SK-N-SH treated with all-trans-retinoic acid at 6 μM for 48 hours (cell line): ENCODE measurements at regions not wholly inside any gene's neighbourhood (a gene's known extent, or its start where the extent isn't known, plus 50 kb on each side); places are given as distances from the start of the nearest gene placed in this dataset.
"Not testable (repeated sequence)": the region's sequence is repeated elsewhere in the genome, so short reads cannot be mapped to it uniquely, and the experiment has no call there.

Source experiments
- ESRRG ChIP-seq: fragments of 250-450 bp; sonication (Bioruptor Pico); IDR thresholded peaks from 2 replicates; pipeline ENCODE4 v1.6.1; 2021; ENCODE audit warnings: mild to moderate bottlenecking
- PPARA ChIP-seq: fragments of 250-450 bp; sonication (Bioruptor Pico); IDR thresholded peaks from 2 replicates; pipeline ENCODE4 v1.5.0; 2020; ENCODE audit warnings: mild to moderate bottlenecking, borderline replicate concordance
- RARB ChIP-seq: fragments of 250-450 bp; sonication (Bioruptor Pico); IDR thresholded peaks from 2 replicates; pipeline ENCODE4 v1.8.0; 2021; ENCODE audit warnings: mild to moderate bottlenecking, moderate library complexity
- ZFP30 ChIP-seq: fragments of 450-650 bp; formaldehyde crosslinking; IDR thresholded peaks from 2 replicates; pipeline ENCODE4 v1.5.0; 2022; ENCODE audit warnings: mild to moderate bottlenecking, moderate library complexity
- ZNF8 ChIP-seq: fragments of 450-650 bp; formaldehyde crosslinking; IDR thresholded peaks from 2 replicates; pipeline ENCODE4 v1.5.0; 2020; ENCODE audit warnings: mild to moderate bottlenecking, moderate library complexity
- TF ChIP-seq, protein P1 (sequence below): fragments of 250-450 bp; sonication (Bioruptor Pico); IDR thresholded peaks from 2 replicates; pipeline ENCODE4 v1.5.0; 2020; ENCODE audit warnings: mild to moderate bottlenecking, moderate library complexity
- TF ChIP-seq, protein P2 (sequence below): fragments of 250-450 bp; sonication (Bioruptor Pico); IDR thresholded peaks from 2 replicates; pipeline ENCODE4 v1.8.0; 2020; ENCODE audit warnings: mild to moderate bottlenecking, moderate library complexity, borderline replicate concordance

DNA sequence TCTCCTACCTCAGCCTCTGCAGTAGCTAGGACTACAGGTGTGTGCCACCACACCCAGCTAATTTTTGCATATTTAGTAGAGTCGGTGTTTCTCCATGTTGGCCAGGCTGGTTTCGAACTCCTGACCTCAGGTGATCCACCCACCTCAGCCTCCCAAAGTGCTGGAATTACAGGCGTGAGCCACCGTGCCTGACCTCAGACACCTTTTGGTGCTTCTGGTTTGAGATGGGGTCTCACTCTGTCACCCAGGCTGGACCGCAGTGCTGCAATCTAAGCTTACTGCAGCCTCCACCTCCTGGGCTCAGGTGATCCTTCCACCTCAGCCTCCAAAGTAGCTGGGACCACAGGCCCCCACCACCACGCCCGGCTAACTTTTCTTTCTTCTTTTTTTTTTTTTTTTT lies 144.6 kb downstream of the OR4M2 start:
- TF ChIP-seq ZNF8; PPARA; ESRRG (CRISPR knock-in tag); ZFP30 (CRISPR knock-in tag); RARB (CRISPR knock-in tag): not testable (repeated sequence)
- TF ChIP-seq, protein P1, sequence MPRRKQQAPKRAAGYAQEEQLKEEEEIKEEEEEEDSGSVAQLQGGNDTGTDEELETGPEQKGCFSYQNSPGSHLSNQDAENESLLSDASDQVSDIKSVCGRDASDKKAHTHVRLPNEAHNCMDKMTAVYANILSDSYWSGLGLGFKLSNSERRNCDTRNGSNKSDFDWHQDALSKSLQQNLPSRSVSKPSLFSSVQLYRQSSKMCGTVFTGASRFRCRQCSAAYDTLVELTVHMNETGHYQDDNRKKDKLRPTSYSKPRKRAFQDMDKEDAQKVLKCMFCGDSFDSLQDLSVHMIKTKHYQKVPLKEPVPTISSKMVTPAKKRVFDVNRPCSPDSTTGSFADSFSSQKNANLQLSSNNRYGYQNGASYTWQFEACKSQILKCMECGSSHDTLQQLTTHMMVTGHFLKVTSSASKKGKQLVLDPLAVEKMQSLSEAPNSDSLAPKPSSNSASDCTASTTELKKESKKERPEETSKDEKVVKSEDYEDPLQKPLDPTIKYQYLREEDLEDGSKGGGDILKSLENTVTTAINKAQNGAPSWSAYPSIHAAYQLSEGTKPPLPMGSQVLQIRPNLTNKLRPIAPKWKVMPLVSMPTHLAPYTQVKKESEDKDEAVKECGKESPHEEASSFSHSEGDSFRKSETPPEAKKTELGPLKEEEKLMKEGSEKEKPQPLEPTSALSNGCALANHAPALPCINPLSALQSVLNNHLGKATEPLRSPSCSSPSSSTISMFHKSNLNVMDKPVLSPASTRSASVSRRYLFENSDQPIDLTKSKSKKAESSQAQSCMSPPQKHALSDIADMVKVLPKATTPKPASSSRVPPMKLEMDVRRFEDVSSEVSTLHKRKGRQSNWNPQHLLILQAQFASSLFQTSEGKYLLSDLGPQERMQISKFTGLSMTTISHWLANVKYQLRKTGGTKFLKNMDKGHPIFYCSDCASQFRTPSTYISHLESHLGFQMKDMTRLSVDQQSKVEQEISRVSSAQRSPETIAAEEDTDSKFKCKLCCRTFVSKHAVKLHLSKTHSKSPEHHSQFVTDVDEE (CRISPR knock-in tag): not testable (repeated sequence)
- TF ChIP-seq, protein P2, sequence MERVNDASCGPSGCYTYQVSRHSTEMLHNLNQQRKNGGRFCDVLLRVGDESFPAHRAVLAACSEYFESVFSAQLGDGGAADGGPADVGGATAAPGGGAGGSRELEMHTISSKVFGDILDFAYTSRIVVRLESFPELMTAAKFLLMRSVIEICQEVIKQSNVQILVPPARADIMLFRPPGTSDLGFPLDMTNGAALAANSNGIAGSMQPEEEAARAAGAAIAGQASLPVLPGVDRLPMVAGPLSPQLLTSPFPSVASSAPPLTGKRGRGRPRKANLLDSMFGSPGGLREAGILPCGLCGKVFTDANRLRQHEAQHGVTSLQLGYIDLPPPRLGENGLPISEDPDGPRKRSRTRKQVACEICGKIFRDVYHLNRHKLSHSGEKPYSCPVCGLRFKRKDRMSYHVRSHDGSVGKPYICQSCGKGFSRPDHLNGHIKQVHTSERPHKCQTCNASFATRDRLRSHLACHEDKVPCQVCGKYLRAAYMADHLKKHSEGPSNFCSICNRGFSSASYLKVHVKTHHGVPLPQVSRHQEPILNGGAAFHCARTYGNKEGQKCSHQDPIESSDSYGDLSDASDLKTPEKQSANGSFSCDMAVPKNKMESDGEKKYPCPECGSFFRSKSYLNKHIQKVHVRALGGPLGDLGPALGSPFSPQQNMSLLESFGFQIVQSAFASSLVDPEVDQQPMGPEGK (CRISPR knock-in tag): not testable (repeated sequence)
